AG09309 (cell line): ENCODE measurements at regions not wholly inside any gene's neighbourhood (a gene's known extent, or its start where the extent isn't known, plus 50 kb on each side); places are given as distances from the start of the nearest gene placed in this dataset.

Experiments used
- DNase-seq: peaks from one replicate; pipeline ENCODE4 v3.0.0-alpha.2; 2010; ENCODE audit warnings: low read depth
- H3K4me3 ChIP-seq: 2 replicates; pipeline ENCODE4 v1.5.1; 2011; ENCODE audit warnings: mild to moderate bottlenecking, low read depth, low read length, moderate library complexity; ENCODE audit not compliant: control insufficient read depth
- TF ChIP-seq, protein P1 (sequence below): IDR thresholded peaks from 2 replicates; pipeline ENCODE4 v1.5.1; 2011; ENCODE audit warnings: mild to moderate bottlenecking, low read depth, low read length, inconsistent platforms; ENCODE audit not compliant: insufficient read depth, control insufficient read depth; ENCODE audit errors: missing control alignments

DNA sequence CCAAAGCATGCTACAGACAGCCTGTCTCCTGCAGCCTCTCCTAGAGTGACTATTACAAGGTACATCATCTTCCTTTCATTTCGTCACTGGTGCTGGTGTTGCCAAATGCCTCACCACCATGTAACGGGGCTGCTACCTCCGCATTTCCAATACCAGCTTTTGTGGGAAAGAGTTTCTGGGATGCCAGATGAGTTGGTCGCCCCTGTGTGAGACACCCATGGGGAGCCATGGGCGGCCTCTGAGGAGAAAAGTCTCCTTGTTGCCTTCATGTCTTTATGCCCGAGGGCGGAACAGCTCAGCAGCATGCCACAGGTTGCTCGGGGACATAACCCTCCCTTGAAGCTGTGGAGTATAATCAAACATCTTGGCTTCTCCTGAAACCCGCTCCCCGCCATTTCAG is 169.6 kb downstream of the THBS2 start:
- TF ChIP-seq, protein P1, sequence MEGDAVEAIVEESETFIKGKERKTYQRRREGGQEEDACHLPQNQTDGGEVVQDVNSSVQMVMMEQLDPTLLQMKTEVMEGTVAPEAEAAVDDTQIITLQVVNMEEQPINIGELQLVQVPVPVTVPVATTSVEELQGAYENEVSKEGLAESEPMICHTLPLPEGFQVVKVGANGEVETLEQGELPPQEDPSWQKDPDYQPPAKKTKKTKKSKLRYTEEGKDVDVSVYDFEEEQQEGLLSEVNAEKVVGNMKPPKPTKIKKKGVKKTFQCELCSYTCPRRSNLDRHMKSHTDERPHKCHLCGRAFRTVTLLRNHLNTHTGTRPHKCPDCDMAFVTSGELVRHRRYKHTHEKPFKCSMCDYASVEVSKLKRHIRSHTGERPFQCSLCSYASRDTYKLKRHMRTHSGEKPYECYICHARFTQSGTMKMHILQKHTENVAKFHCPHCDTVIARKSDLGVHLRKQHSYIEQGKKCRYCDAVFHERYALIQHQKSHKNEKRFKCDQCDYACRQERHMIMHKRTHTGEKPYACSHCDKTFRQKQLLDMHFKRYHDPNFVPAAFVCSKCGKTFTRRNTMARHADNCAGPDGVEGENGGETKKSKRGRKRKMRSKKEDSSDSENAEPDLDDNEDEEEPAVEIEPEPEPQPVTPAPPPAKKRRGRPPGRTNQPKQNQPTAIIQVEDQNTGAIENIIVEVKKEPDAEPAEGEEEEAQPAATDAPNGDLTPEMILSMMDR = no peak
- DNase-seq = no peak
- H3K4me3 ChIP-seq = no peak overlapping the region

DNA sequence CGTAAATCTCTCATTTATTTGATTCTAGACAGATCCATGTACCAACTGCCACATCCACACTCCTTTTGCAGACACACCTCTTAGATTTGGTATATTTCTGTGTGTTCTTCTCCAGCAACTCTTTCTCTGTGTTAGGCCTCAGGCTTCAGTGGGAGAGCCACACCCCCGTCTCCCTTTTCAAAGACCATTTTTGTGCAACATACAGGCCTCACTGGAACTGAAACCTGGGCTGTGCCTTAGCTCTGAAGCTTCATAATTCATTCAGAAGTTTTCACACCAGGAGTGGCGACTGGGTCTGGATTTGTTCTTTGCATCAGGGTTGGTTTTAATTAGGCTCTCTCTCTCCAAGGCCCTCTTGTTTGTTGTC is 170.2 kb downstream of the THBS2 start:
- TF ChIP-seq, protein P1 = no peak
- no peak overlapping the region for H3K4me3 ChIP-seq
- no peak for DNase-seq

DNA sequence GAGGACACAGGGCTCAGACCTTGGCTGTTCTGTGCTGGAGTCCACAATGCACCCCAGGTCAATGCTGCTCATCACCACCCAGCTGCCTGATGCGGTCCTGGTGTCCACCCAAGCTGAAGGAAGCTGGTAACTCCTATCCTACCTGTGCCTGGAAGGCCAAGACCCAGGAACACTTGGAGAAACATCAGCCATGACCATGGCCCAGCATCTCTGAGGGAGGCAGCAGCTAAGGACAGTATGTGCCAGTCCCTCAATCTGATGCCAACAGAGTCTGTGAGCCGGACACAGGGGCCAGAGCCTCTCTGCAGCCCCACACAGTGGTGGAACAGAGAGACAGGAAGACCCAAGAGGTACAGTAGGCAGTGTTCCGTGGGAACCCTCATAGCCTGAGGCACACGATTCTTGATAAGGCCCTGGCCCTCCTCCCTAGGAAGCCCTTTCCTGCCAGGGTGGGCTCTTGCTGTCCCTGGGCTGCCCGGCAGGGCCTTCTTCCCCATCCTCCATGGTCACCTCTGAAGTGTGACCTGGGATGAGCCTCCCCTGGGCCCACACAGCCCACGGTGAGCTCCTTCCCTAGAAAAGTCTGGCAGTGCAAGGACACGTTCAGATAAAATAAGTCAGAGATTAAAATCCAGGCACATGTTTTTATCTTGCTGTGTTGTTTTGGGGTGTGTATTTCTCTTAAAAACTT is 170.7 kb downstream of the THBS2 start:
- TF ChIP-seq, protein P1 = no peak

DNA sequence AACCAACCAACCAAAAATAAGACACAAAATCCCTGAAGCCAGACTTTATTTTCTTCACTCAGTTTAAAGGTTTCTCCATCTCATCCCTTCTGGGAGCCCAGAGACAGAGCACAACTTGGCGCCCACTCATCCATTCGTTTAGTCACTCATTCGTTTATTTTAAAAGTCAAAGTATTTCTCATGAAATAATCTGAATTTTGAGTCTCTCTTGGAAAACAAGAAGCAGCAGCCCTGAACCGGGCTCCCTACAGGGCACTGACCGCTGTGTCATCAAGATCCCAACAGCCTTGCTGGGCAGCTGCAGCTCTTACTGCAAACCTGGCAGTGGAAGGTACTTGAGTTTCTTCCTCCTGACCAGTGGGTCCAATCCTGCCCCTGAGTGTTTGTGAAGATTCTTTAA is 171.6 kb downstream of the THBS2 start:
- DNase-seq = no peak
- TF ChIP-seq, protein P1 = no peak
- no peak overlapping the region for H3K4me3 ChIP-seq

More for the DNA sequence above, 170.7 kb downstream of the THBS2 start:
- no peak for DNase-seq
- no peak overlapping the region for H3K4me3 ChIP-seq

DNA sequence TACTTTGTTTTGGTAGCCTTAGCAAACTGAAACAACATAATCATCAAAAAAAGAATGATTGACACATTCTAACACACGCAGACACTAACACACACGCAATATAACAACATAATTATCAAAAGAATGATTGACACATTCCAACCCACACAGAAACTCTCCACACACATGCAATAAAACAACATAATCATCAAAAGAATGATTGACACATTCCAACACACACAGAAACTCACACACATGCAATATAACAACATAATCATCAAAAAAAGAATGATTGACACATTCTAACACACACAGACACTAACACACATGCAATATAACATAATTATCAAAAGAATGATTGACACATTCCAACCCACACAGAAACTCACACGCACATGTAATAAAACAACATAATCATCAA is 172.4 kb downstream of the THBS2 start:
- TF ChIP-seq, protein P1 = no peak
- DNase-seq = no peak

DNA sequence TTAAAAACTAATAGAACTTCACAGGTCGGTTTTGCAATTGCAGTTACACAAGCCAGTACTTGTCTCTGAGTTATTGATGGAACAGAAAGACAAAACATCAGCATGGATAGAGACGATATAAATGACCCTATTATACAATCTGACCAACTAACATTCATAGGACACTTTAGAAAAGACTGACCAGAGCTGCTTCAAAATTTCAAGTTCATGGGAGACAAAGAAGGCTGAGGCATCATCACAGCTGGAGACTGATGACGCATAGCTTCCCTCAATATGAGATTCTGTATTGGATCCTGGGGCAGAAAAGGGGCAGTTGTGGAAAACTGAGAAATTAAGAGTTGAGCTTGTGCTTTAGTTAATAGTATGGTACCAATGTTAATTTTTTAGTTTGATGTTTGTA is 174.0 kb downstream of the THBS2 start:
- no peak overlapping the region for H3K4me3 ChIP-seq
- TF ChIP-seq, protein P1 = no peak
- DNase-seq = no peak

More for the DNA sequence above, 172.4 kb downstream of the THBS2 start:
- no peak overlapping the region for H3K4me3 ChIP-seq
